HG03103 (cell line): ENCODE measurements at regions not wholly inside any gene's neighbourhood (a gene's known extent, or its start where the extent isn't known, plus 50 kb on each side); places are given as distances from the start of the nearest gene placed in this dataset.
"Not testable (repeated sequence)": the region's sequence is repeated elsewhere in the genome, so short reads cannot be mapped to it uniquely, and the experiment has no call there.

ENCODE experiments used
- ATAC-seq: cut with Tn5 transposase; IDR thresholded peaks from one replicate; pipeline ENCODE4 v1.9.1; 2021; ENCODE audit warnings: low read depth; ENCODE audit not compliant: unreplicated experiment

GRCh38 chr7:115574681-115575291 lies 455.8 kb downstream of the TFEC start:
- no peak for ATAC-seq

- no peak for ATAC-seq
Observed at GRCh38 chr7:115572111-115572510, 458.5 kb downstream of the TFEC start.

GRCh38 chr7:115561335-115562110 lies 469.0 kb downstream of the TFEC start:
- no peak for ATAC-seq

DNA sequence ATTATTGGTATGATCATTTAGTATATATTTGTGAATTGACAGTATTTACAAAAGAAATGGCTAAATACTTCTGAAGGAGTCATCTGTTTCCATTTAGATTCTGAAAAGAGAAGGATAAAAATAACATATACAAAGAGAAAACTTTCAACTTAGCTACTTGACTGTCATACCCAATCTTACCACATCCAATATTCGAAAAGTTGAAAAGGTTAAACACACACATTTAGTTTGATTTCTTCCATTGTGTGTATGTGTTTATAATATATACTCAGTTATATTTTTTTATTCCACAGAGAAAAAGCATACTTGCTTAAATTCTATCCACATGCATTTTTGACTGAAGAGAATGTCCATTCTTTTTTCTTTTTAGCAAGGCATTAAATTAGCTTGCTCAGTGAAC lies 470.7 kb downstream of the TFEC start:
- no peak for ATAC-seq

DNA sequence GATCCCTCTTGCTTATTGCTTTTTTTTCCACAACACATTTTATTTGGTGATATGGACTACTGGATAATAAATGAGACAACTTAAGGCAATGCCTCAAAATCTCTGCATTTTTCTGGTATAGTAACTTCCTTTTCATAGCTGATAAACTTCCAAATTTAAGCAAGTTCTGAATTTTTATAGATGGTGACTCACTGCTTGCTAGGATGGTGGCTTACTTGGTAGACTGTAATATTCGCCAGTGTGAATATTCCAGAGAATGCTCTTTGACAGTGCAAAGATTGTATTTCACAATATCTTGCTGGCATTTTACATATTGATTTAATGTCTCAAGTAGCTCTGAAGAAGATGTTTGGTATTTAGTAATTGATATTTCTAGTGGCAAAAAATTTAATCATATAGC lies 472.4 kb downstream of the TFEC start:
- no peak for ATAC-seq

GRCh38 chr7:115557296-115557695 lies 473.3 kb downstream of the TFEC start:
- not testable (repeated sequence) for ATAC-seq

DNA sequence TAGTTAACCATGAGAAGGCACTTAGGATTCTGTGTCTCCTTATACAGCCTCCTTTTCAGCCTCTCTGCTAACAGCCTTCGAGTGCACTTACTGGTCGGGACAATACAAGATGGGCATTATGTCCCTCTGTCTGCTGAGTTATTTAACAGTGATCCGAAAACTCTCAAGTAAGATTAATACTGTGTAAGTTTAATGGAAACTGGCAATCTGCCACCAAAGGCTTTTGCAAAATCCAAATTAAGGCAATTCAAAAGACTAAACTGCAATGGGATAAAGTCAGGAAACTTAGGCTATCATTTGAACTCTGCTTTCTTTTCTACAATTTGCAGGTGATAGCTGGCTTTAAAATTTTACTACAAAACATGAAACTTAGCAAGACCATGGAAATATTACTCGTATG lies 477.8 kb downstream of the TFEC start:
- ATAC-seq = no peak

DNA sequence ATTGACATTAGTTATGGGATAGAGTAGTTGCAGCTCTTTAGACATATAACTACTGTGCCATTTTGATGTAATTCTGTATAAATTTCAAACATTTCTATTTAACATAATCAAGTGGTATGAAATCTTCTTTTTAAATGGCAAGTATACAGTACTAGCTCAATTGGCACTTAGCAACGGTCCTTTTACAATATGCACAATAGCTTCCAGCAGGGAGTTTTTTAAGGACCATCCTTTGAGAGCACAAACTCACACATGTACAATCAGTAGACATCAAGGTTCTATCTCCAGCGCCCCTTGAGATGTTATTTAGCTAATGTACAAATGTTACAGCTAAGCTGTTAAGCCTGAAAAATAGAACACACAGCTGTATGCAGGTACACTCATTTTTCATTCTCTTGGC lies 480.7 kb downstream of the TFEC start:
- no peak for ATAC-seq

- no peak for ATAC-seq
Observed at GRCh38 chr7:115548756-115549155, 481.8 kb downstream of the TFEC start.

- no peak for ATAC-seq
Observed at GRCh38 chr7:115546790-115547189, 483.8 kb downstream of the TFEC start.

DNA sequence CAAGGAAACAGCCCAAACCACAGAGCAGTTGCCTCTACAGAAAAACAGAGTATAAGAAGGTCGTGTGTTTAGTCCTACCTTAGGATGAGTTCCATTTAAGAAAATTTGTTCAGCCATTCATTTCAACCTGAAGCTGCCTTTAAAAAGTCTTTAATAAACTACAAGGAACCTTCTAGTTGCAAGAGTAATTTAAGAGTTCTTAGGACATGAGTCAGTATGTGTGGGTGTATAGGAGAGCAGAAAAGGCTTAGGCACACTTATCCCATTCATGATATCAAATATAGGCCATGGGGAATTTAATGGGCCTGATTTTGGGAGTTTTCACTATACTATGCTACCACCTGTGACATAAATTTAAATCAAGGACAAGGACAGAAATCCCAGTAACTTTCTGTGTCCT lies 496.8 kb downstream of the TFEC start:
- ATAC-seq = no peak

GRCh38 chr7:115526278-115526677 lies 504.3 kb downstream of the TFEC start:
- no peak for ATAC-seq

DNA sequence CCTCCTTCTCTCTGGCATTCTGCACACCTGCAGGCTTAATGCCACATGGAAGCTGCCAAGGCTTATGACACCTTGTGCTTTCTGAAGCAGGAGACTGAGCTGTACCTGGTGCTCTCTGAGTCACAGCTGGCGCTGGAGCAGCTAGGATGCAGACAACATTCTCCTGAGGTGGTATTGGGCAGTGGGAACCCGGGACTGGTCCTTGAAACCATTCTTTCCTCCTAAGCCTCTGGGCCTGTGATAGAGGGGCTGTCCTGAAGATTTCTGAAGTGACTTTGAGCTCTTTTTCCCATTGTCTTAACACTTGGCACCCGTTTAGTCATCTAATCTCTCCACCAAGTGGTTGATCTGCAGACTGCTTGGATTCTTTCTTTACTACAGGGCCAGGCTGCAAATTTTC lies 508.4 kb downstream of the TFEC start:
- ATAC-seq = no peak

DNA sequence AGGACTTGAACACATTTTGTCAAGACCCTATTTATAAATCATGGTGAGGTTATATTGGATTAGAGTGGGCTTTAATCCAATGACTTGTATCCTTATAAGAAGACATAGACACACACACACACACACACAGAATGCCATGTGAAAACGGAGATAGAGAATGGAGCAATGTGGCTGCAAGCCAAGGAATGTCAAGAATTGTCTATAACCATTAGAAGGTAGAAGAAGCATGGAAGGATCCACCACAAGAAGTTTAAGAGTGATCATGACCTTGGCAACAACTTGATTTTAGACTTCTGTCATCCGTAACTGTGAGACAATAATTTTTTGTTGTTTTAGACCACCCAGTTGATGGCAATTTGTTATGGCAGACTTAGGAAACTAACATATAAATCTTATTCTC lies 514.2 kb downstream of the TFEC start:
- ATAC-seq = no peak

DNA sequence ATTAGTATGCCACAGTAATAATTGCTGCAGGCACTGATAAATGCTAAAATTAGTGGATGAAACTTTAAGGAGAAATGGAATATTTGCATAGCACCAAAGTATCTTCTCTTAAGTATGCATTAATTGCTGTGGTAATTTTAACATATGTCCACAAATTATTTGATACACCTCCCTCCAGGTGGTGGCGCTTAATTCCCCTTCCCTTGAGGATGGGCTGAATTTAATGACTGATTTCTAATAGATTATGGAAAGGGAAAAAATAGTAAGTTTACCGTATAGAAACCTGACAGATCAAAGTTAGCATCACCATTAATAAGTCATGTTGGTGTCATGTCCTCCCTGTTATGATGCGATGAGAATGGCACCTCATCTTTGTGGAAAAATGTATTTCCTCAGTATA lies 519.2 kb downstream of the TFEC start:
- no peak for ATAC-seq

- no peak for ATAC-seq
Observed at GRCh38 chr7:115505136-115505535, 525.4 kb downstream of the TFEC start.

GRCh38 chr7:115499956-115500355 lies 530.6 kb downstream of the TFEC start:
- no peak for ATAC-seq

GRCh38 chr7:115496006-115496405 lies 534.6 kb downstream of the TFEC start:
- ATAC-seq = no peak

DNA sequence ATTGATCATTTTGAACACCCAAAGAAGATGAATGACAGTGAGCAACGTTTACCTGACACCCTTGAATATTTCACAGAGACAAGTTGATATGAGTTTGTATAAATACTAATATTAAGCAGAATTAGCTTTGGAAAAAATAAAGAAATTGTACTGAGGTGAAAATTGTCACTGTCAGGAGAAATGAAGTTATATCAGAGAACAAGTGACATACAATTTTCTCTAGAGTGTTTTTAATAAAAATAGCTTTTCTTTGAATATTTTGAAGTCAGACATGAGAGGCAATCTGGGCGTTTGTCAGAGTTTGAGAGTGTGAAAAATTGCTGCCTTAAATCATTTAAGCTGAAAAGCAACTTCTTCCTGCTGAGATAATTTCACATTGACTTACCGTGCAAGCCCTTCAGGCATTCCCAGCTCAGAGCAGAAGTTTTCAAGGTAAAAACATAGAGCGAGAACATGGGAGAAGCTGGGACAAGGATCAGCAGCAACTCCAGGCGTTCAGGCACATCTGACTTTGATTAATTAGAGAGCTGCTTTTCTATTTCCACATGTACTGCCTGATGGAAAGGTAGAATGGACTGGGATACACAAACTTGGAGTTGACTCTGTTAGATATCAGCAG lies 535.9 kb downstream of the TFEC start:
- ATAC-seq = no peak

DNA sequence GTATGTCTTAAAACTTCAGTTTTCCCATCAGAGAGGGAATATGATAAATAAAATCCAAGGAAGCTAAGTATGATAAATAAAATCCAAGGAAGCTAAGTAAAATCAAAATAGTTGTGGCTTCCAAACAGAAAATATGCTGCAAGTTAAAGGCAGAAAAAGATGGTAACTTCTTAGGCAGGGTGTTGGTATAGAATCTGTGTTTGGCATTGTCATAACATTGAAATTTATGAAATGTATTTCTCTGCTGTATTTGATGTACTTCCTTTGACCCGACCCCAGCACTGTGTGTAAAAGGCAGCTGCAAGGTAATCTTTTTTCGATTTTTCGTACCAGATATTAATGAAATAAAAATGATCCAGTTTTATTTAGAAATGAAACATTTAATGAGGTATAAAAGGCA lies 537.2 kb downstream of the TFEC start:
- no peak for ATAC-seq

DNA sequence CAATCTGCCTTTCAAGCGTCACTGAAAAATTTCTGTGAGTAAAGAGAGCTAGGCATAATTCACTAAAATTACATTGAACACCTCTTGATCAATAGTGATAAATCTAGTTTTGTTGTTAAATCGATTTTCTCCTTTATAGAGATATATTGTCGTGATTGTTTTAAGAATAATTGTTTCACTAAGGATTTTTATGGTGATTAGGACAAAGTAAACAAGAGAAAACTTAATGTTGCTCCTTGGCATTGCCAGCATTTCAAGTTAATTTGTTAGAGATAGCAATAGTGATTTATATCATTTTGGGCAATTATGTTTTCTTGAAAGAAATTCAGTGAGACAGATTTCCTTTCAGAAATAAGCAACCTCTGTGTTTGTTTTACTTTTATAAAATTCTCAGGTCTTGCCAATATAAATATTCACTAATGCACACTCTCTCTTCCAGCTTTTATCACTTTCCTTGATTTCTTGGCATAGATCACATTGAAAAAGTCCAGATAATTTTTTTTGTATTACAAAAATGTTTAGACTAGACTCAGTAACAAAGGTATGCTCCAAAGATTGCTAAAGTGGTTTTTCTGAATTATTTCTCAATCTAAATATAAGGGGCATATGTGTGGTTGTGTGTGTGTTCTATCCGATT lies 538.7 kb downstream of the TFEC start:
- no peak for ATAC-seq

DNA sequence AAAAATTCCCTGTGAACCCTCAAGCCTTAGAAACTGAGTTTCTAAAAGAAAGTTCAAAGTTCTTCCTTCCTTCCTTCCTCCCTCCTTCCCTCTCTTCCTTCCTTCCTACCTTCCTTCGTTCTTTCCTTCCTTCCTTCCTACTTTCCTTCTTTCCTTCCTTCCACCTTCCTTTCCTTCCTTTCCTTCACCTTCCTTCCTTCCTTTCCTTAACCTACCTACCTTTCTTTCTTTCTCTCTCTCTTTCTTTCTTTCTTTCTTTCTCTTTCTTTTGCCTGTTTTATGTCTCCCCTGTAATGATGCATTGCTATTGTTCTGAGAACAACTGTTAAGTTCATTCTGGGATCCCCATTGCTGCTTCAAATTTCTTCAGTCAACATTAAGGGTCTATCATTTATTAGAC lies 551.1 kb downstream of the TFEC start:
- ATAC-seq = no peak
